Urinary bladder (tissue), 3 donors: ENCODE measurements at regions not wholly inside any gene's neighbourhood (a gene's known extent, or its start where the extent isn't known, plus 50 kb on each side); places are given as distances from the start of the nearest gene placed in this dataset.

Source experiments
- DNase-seq: peaks from one replicate; pipeline ENCODE4 v3.0.0-alpha.2; 2015; ENCODE audit errors: extremely low spot score
- H3K27ac ChIP-seq: one replicate; pipeline ENCODE4 v1.5.1; 2013; ENCODE audit warnings: low read depth, mild to moderate bottlenecking, moderate library complexity
- H3K36me3 ChIP-seq: one replicate; pipeline ENCODE4 v1.6.1; 2013; ENCODE audit warnings: mild to moderate bottlenecking, moderate library complexity; ENCODE audit not compliant: insufficient read depth
- H3K4me1 ChIP-seq: one replicate; pipeline ENCODE4 v1.6.1; 2013; ENCODE audit warnings: mild to moderate bottlenecking, moderate library complexity; ENCODE audit not compliant: insufficient read depth
- H3K4me3 ChIP-seq: one replicate; pipeline ENCODE4 v1.5.1; 2013; ENCODE audit warnings: low read depth, low read length
- WGBS: extraction: QIAGEN DNeasy Blood & Tissue Kit; methylation state at CpG from one replicate; pipeline ENCODE4 v1.1.7; 2013; 5-methylcytosine and 5-hydroxymethylcytosine counted together
- donor health status: healthy with polysubstance abuse.
- donor health status: healthy.

GRCh38 chr5:28927559-28928326 is 1889.4 kb upstream of the CDH9 start:
- no peak overlapping the region for H3K27ac ChIP-seq
- H3K36me3 ChIP-seq: no peaks in the 10 kb centered on the region
- H3K4me3 ChIP-seq: no peak overlapping the region
- WGBS: 43% methylated on average over 71 of the region's 71 CpGs
- H3K4me1 ChIP-seq: no peaks in the 10 kb centered on the region
- no peak for DNase-seq

- no peak overlapping the region for H3K4me3 ChIP-seq
- H3K4me1 ChIP-seq: no peaks in the 10 kb centered on the region
- H3K27ac ChIP-seq: no peak overlapping the region
- H3K36me3 ChIP-seq: no peaks in the 10 kb centered on the region
- DNase-seq: no peak
- WGBS: 94% methylated on average over 17 of the region's 17 CpGs
Observed at GRCh38 chr5:28926422-28926821, 1888.0 kb upstream of the CDH9 start.

GRCh38 chr5:28917631-28918030 is 1879.2 kb upstream of the CDH9 start:
- DNase-seq: no peak
- Histone ChIP-seq H3K4me1 (no peaks in the 10 kb centered on the region), H3K27ac (no peak overlapping the region), H3K4me3 (no peak overlapping the region), H3K36me3 (no peaks in the 10 kb centered on the region)
- WGBS: 72% methylated on average over 2 of the region's 2 CpGs

- H3K36me3 ChIP-seq: no peaks in the 10 kb centered on the region
- no peak overlapping the region for H3K27ac ChIP-seq
- 51% methylated on average over 2 of the region's 2 CpGs for WGBS
- DNase-seq: no peak
- H3K4me1 ChIP-seq: no peaks in the 10 kb centered on the region
- H3K4me3 ChIP-seq: no peak overlapping the region
Observed at GRCh38 chr5:28914297-28914696, 1875.9 kb upstream of the CDH9 start.

- no peak overlapping the region for H3K27ac ChIP-seq
- DNase-seq: no peak
Observed at GRCh38 chr5:28903643-28904042, 1865.3 kb upstream of the CDH9 start.

GRCh38 chr5:28896949-28897348 is 1858.6 kb upstream of the CDH9 start:
- no peak overlapping the region for H3K4me3 ChIP-seq
- no peak for DNase-seq

More at GRCh38 chr5:28903643-28904042, 1865.3 kb upstream of the CDH9 start:
- no peaks in the 10 kb centered on the region for H3K36me3 ChIP-seq
- H3K4me1 ChIP-seq: no peaks in the 10 kb centered on the region
- H3K4me3 ChIP-seq: no peak overlapping the region

GRCh38 chr5:28880936-28881335 is 1842.5 kb upstream of the CDH9 start:
- Histone ChIP-seq H3K4me1 (no peaks in the 10 kb centered on the region), H3K36me3 (no peaks in the 10 kb centered on the region), H3K27ac (no peak overlapping the region), H3K4me3 (no peak overlapping the region)
- WGBS: 84% methylated on average over 1 of the region's 1 CpG
- DNase-seq: no peak

More at GRCh38 chr5:28896949-28897348, 1858.6 kb upstream of the CDH9 start:
- Histone ChIP-seq H3K4me1 (no peaks in the 10 kb centered on the region), H3K27ac (no peak overlapping the region), H3K36me3 (no peaks in the 10 kb centered on the region)

- H3K27ac ChIP-seq: no peak overlapping the region
- H3K36me3 ChIP-seq: no peaks in the 10 kb centered on the region
- no peaks in the 10 kb centered on the region for H3K4me1 ChIP-seq
- DNase-seq: no peak
- H3K4me3 ChIP-seq: no peak overlapping the region
Observed at GRCh38 chr5:28877050-28877449, 1838.7 kb upstream of the CDH9 start.

GRCh38 chr5:28864006-28864405 is 1825.6 kb upstream of the CDH9 start:
- Histone ChIP-seq H3K4me3 (no peak overlapping the region), H3K4me1 (no peaks in the 10 kb centered on the region), H3K27ac (no peak overlapping the region), H3K36me3 (no peaks in the 10 kb centered on the region)
- DNase-seq: no peak
- 72% methylated on average over 2 of the region's 2 CpGs for WGBS

GRCh38 chr5:28862860-28863196 is 1824.4 kb upstream of the CDH9 start:
- Histone ChIP-seq H3K27ac (no peak overlapping the region), H3K4me1 (no peaks in the 10 kb centered on the region), H3K36me3 (no peaks in the 10 kb centered on the region), H3K4me3 (no peak overlapping the region)
- 79% methylated on average over 1 of the region's 1 CpG for WGBS
- no peak for DNase-seq

- Histone ChIP-seq H3K27ac (no peak overlapping the region), H3K36me3 (no peaks in the 10 kb centered on the region), H3K4me1 (no peaks in the 10 kb centered on the region), H3K4me3 (no peak overlapping the region)
- DNase-seq: no peak
- 86% methylated on average over 12 of the region's 12 CpGs for WGBS
Observed at GRCh38 chr5:28862137-28862859, 1823.9 kb upstream of the CDH9 start.

- no peaks in the 10 kb centered on the region for H3K4me1 ChIP-seq
- WGBS: 76% methylated on average over 1 of the region's 1 CpG
- no peak overlapping the region for H3K4me3 ChIP-seq
- no peak overlapping the region for H3K27ac ChIP-seq
- DNase-seq: no peak
- H3K36me3 ChIP-seq: no peaks in the 10 kb centered on the region
Observed at GRCh38 chr5:28855626-28856025, 1817.2 kb upstream of the CDH9 start.

GRCh38 chr5:28850320-28850921 is 1812.0 kb upstream of the CDH9 start:
- WGBS: 87% methylated on average over 13 of the region's 13 CpGs
- DNase-seq: no peak
- H3K36me3 ChIP-seq: no peaks in the 10 kb centered on the region
- H3K4me1 ChIP-seq: no peaks in the 10 kb centered on the region
- no peak overlapping the region for H3K4me3 ChIP-seq
- no peak overlapping the region for H3K27ac ChIP-seq

- WGBS: 92% methylated on average over 4 of the region's 4 CpGs
- Histone ChIP-seq H3K4me1 (no peaks in the 10 kb centered on the region), H3K36me3 (no peaks in the 10 kb centered on the region), H3K27ac (no peak overlapping the region), H3K4me3 (no peak overlapping the region)
- DNase-seq: no peak
Observed at GRCh38 chr5:28831042-28831441, 1792.7 kb upstream of the CDH9 start.
